H1 (cell line): ENCODE measurements at regions not wholly inside any gene's neighbourhood (a gene's known extent, or its start where the extent isn't known, plus 50 kb on each side); places are given as distances from the start of the nearest gene placed in this dataset.

Experiments used
- CTCF ChIA-PET: fragments of 300-600 bp; sonication (Branson Sonifier 250); formaldehyde crosslinking; loops from one replicate; lab custom pipeline; 2021; ENCODE audit not compliant: partially characterized antibody; lab: Charles Lee
- POLR2A ChIA-PET: fragments of 300-600 bp; sonication (Branson Sonifier 250); formaldehyde crosslinking; loops from one replicate; lab custom pipeline; 2021; ENCODE audit warnings: inconsistent platforms; ENCODE audit not compliant: partially characterized antibody; lab: Charles Lee
- DNase-seq, 2 experiments: peaks; one replicate each; pipeline versions ENCODE4 v3.0.0 to v3.0.0-alpha.2; 2010 to 2022; ENCODE audit warnings: low spot score in 2 of 2, low read depth in 1 of 2, mixed read lengths in 1 of 2
- FAIRE-seq: peaks from 2 replicates; lab custom pipeline; 2011; peaks lifted over from hg19 to GRCh38; lab: Jason Lieb, UNC
- H2AFZ ChIP-seq: 2 replicates; pipeline ENCODE4 v1.8.1; 2012; ENCODE audit warnings: low read length, inconsistent platforms
- H2AK5ac ChIP-seq: 2 replicates; pipeline ENCODE4 v1.6.1; 2013; ENCODE audit warnings: low read depth, low read length
- H2BK120ac ChIP-seq: replicated peaks from 2 replicates; pipeline ENCODE3; 2013; ENCODE audit warnings: low read depth, low read length, inconsistent platforms
- H2BK12ac ChIP-seq: 2 replicates; pipeline ENCODE4 v1.6.1; 2013; ENCODE audit warnings: low read depth, low read length
- H2BK15ac ChIP-seq: 2 replicates; pipeline ENCODE4 v1.6.1; 2013; ENCODE audit warnings: low read length
- H2BK20ac ChIP-seq: 2 replicates; pipeline ENCODE4 v1.6.1; 2013; ENCODE audit warnings: low read length
- H2BK5ac ChIP-seq: 2 replicates; pipeline ENCODE4 v1.6.1; 2013; ENCODE audit warnings: low read depth, low read length
- H3K14ac ChIP-seq: 2 replicates; pipeline ENCODE4 v1.6.1; 2013; ENCODE audit warnings: inconsistent platforms; ENCODE audit not compliant: insufficient read length
- H3K18ac ChIP-seq: 2 replicates; pipeline ENCODE4 v1.6.1; 2013; ENCODE audit warnings: low read length; ENCODE audit errors: extremely low read depth
- H3K23ac ChIP-seq: 2 replicates; pipeline ENCODE4 v1.6.1; 2013; ENCODE audit warnings: inconsistent platforms; ENCODE audit not compliant: insufficient read length
- H3K23me2 ChIP-seq: 2 replicates; pipeline ENCODE4 v1.6.1; 2013; ENCODE audit warnings: low read depth, low read length
- H3K27ac ChIP-seq: 2 replicates; pipeline ENCODE4 v1.6.1; 2011; ENCODE audit warnings: low read depth, low read length, inconsistent platforms
- H3K27me3 ChIP-seq, 4 experiments: replicated peaks in 1 of 4; 1 replicate in 1 of 4; 2 replicates in 3 of 4; pipeline versions ENCODE4 v1.6.1 to v1.8.1; 2011 to 2013; ENCODE audit warnings: low read length in 3 of 4, mild to moderate bottlenecking in 3 of 4, inconsistent platforms in 2 of 4, mixed read lengths in 2 of 4, moderate library complexity in 1 of 4; ENCODE audit not compliant: control insufficient read depth in 3 of 4, insufficient read depth in 3 of 4; ENCODE audit errors: extremely low read depth in 1 of 4
- H3K36me3 ChIP-seq, 4 experiments: 2 replicates each; pipeline versions ENCODE4 v1.6.1 to v1.8.1; 2011 to 2013; ENCODE audit warnings: mild to moderate bottlenecking in 4 of 4, low read length in 3 of 4, moderate library complexity in 2 of 4, control low read depth in 1 of 4, inconsistent platforms in 1 of 4; ENCODE audit not compliant: insufficient read depth in 4 of 4, control insufficient read depth in 2 of 4
- H3K4ac ChIP-seq: replicated peaks from 2 replicates; pipeline ENCODE3; 2013; ENCODE audit warnings: low read length, low read depth, mixed read lengths, inconsistent platforms; ENCODE audit not compliant: insufficient read length
- H3K4me1 ChIP-seq, 4 experiments: replicated peaks in 1 of 4; 1 replicate in 1 of 4; 2 replicates in 3 of 4; pipeline versions ENCODE4 v1.6.1 to v1.8.1; 2011 to 2013; ENCODE audit warnings: low read length in 3 of 4, inconsistent platforms in 2 of 4, mixed read lengths in 1 of 4; ENCODE audit not compliant: insufficient read depth in 4 of 4, control insufficient read depth in 3 of 4
- H3K4me2 ChIP-seq, 2 experiments: 2 replicates each; pipeline versions ENCODE4 v1.6.1 to v1.8.1; 2011 to 2013; ENCODE audit warnings: low read depth in 2 of 2, low read length in 2 of 2, control low read depth in 1 of 2, inconsistent platforms in 1 of 2, mild to moderate bottlenecking in 1 of 2; ENCODE audit not compliant: insufficient read depth in 1 of 2
- H3K4me3 ChIP-seq, 4 experiments: fragments of 200-600, 300-600 bp in 1 of 4; sonication (generic), shearing (Covaris generic), sonication (Bioruptor Twin) in 1 of 4; 2 replicates each; pipeline versions ENCODE4 v1.5.1 to v1.8.1; 2011 to 2016; ENCODE audit warnings: low read length in 4 of 4, low read depth in 3 of 4, control low read depth in 2 of 4, inconsistent platforms in 2 of 4, mild to moderate bottlenecking in 2 of 4, mixed read lengths in 1 of 4, moderate library complexity in 1 of 4; ENCODE audit not compliant: insufficient read depth in 2 of 4; ENCODE audit errors: extremely low read depth in 1 of 4
- H3K56ac ChIP-seq: replicated peaks from 2 replicates; pipeline ENCODE3; 2013; ENCODE audit warnings: low read depth, mild to moderate bottlenecking, mixed read lengths, low read length, inconsistent platforms; ENCODE audit not compliant: insufficient read length
- H3K79me1 ChIP-seq: 2 replicates; pipeline ENCODE4 v1.6.1; 2013; ENCODE audit warnings: low read depth, low read length, control low read depth
- H3K79me2 ChIP-seq, 2 experiments: 2 replicates each; pipeline versions ENCODE4 v1.6.1 to v1.8.1; 2012 to 2013; ENCODE audit warnings: low read length in 2 of 2, mild to moderate bottlenecking in 2 of 2, inconsistent platforms in 1 of 2; ENCODE audit not compliant: insufficient read depth in 2 of 2, control insufficient read depth in 1 of 2
- H3K9ac ChIP-seq, 4 experiments: replicated peaks in 1 of 4; 1 replicate in 1 of 4; 2 replicates in 3 of 4; pipeline versions ENCODE4 v1.6.1 to v1.8.1; 2011 to 2013; ENCODE audit warnings: low read depth in 3 of 4, low read length in 3 of 4, control low read depth in 2 of 4, mild to moderate bottlenecking in 2 of 4, moderate library complexity in 2 of 4, inconsistent platforms in 1 of 4; ENCODE audit errors: extremely low read depth in 1 of 4
- H3K9me3 ChIP-seq, 2 experiments: 2 replicates each; pipeline versions ENCODE4 v1.6.1 to v1.8.1; 2012 to 2013; ENCODE audit warnings: mild to moderate bottlenecking in 2 of 2, moderate library complexity in 2 of 2, control low read depth in 1 of 2, inconsistent platforms in 1 of 2, low read depth in 1 of 2, low read length in 1 of 2, mixed read lengths in 1 of 2; ENCODE audit not compliant: insufficient read depth in 2 of 2
- H4K20me1 ChIP-seq, 2 experiments: replicated peaks in 1 of 2; 2 replicates each; pipeline versions ENCODE3 to v1.8.1; 2011 to 2013; ENCODE audit warnings: inconsistent platforms in 2 of 2, low read length in 2 of 2, mild to moderate bottlenecking in 1 of 2; ENCODE audit not compliant: insufficient read depth in 2 of 2, control insufficient read depth in 1 of 2
- H4K5ac ChIP-seq: 2 replicates; pipeline ENCODE4 v1.6.1; 2013; ENCODE audit warnings: low read length, low read depth, mixed read lengths, inconsistent platforms; ENCODE audit not compliant: insufficient read length
- H4K8ac ChIP-seq: 2 replicates; pipeline ENCODE4 v1.8.0; 2013; ENCODE audit warnings: mild to moderate bottlenecking, moderate library complexity, low read length, inconsistent platforms; ENCODE audit not compliant: insufficient read depth; ENCODE audit errors: extremely low read depth
- H4K91ac ChIP-seq: replicated peaks from 2 replicates; pipeline ENCODE3; 2013; ENCODE audit warnings: low read length, mixed read lengths, inconsistent platforms; ENCODE audit not compliant: insufficient read length
- MAFK ChIP-seq: IDR thresholded peaks from 2 replicates; pipeline ENCODE4 v1.6.1; 2012; ENCODE audit warnings: low read depth, mild to moderate bottlenecking, improper control_type of control experiment, low read length
- POLR2A ChIP-seq, 2 experiments: IDR thresholded peaks; 1 replicate in 1 of 2; 2 replicates in 1 of 2; pipeline ENCODE4 v1.6.1; 2011; ENCODE audit warnings: low read depth in 2 of 2, low read length in 2 of 2, mild to moderate bottlenecking in 2 of 2; ENCODE audit errors: control extremely low read depth in 1 of 2
- RBBP5 ChIP-seq: IDR thresholded peaks from 2 replicates; pipeline ENCODE4 v1.7.1; 2012; ENCODE audit warnings: low read depth, mild to moderate bottlenecking, inconsistent platforms, low read length, moderate library complexity, borderline replicate concordance
- SIRT6 ChIP-seq: IDR thresholded peaks from one replicate; pipeline ENCODE4 v1.7.1; 2012; ENCODE audit warnings: low read length, inconsistent platforms
- WGBS, 2 experiments: shearing (Covaris generic) in 1 of 2; methylation state at CpG; one replicate each; pipeline versions ENCODE4 v1.1.6 to v1.1.7; 2013 to 2015; ENCODE audit warnings: low lambda C conversion rate in 2 of 2, mixed read lengths in 2 of 2, inconsistent platforms in 1 of 2, low coverage in 1 of 2, missing lambda C conversion rate in 1 of 2; ENCODE audit not compliant: insufficient replicate concordance in 2 of 2, insufficient coverage in 1 of 2, insufficient read length in 1 of 2; ENCODE audit errors: extremely low coverage in 1 of 2, missing lambda C conversion rate in 1 of 2; 5-methylcytosine and 5-hydroxymethylcytosine counted together

DNA sequence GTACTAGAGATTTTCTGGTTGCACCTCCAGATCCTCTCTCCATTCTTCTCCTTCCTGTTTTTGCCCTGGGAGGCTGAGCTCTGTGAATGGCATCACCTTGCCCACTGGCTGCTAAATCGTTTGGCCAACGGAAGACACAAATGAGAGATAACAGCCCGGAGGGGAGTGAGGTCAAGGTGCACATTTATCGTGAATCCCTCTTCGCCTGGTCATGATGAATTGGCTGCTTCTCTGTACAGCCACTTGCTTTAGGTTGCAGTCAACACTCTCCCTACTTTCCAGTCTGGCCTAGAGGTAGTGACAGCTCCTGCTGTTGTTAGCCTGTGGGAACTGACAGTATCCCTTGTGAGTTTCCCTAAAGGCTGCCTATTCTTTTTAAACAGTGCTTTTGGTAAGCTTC, 85.4 kb upstream of the CHCHD3 start:
- no peak overlapping the region for H3K56ac ChIP-seq
- no peaks in the 10 kb centered on the region for H3K9me3 ChIP-seq
- no peak overlapping the region for H3K4me2 ChIP-seq
- no peak overlapping the region for H4K5ac ChIP-seq
- peaks cover 0 to 3% (median 0%) of the 10 kb centered on the region in 4 experiments; a peak in 1 of 7 replicates for H3K4me1 ChIP-seq
- H3K4ac ChIP-seq = no peak overlapping the region
- H4K20me1 ChIP-seq = no peaks in the 10 kb centered on the region
- H3K18ac ChIP-seq = no peak overlapping the region
- H2BK20ac ChIP-seq = no peak overlapping the region
- H4K8ac ChIP-seq = no peak overlapping the region
- H2BK120ac ChIP-seq = no peak overlapping the region
- H2AFZ ChIP-seq = peak overlapping the region; percentile 41; the same call in 1 of the 2 replicates
- 86% methylated on average over 5 of the region's 5 CpGs; no CpG with 5 or more reads in 1 of the 2 experiments for WGBS, 2 experiments
- no peak overlapping the region for H2BK15ac ChIP-seq
- no peaks in the 10 kb centered on the region for H3K79me2 ChIP-seq
- H2BK5ac ChIP-seq = no peak overlapping the region
- ChIA-PET CTCF (interaction anchor here (1.2 kb wide), 1 partner anchor 28 kb away, joined by 4 read pairs; no protein-coding TSS in a partner anchor), POLR2A (no interaction called here)
- H3K27me3 ChIP-seq = no peaks in the 10 kb centered on the region
- no peak overlapping the region for H3K9ac ChIP-seq
- no peaks in the 10 kb centered on the region for H3K79me1 ChIP-seq
- H3K36me3 ChIP-seq = no peaks in the 10 kb centered on the region
- H3K27ac ChIP-seq = no peak overlapping the region
- DNase-seq = no peak
- no peak overlapping the region for H3K23ac ChIP-seq
- no peak overlapping the region for H3K4me3 ChIP-seq
- no peak overlapping the region for H3K14ac ChIP-seq
- H2BK12ac ChIP-seq = no peak overlapping the region
- no peak overlapping the region for H2AK5ac ChIP-seq
- H4K91ac ChIP-seq = no peak overlapping the region
- no peaks in the 10 kb centered on the region for H3K23me2 ChIP-seq
- no peak for FAIRE-seq
- no peak for TF ChIP-seq SIRT6
- no peak for TF ChIP-seq RBBP5
- TF ChIP-seq MAFK = no peak
- TF ChIP-seq POLR2A (IDR thresholded peaks at IDR 0.05; ENCODE audit: control extremely low read depth in 1 of 2, low read depth in 2 of 2, low read length in 2 of 2) = no peak
